Osteoblast (primary cell): ENCODE measurements at regions not wholly inside any gene's neighbourhood (a gene's known extent, or its start where the extent isn't known, plus 50 kb on each side); places are given as distances from the start of the nearest gene placed in this dataset.

Experiments used
- DNase-seq: peaks from one replicate; pipeline ENCODE4 v3.0.0; 2011; ENCODE audit warnings: low spot score, mixed read lengths; ENCODE audit not compliant: insufficient read length; ENCODE audit errors: missing footprints
- H2AFZ ChIP-seq: 2 replicates; pipeline ENCODE4 v1.6.0; 2011; ENCODE audit warnings: mild to moderate bottlenecking, low read length
- H3K27ac ChIP-seq: 2 replicates; pipeline ENCODE4 v1.5.1; 2011; ENCODE audit warnings: mild to moderate bottlenecking, low read depth, low read length, moderate library complexity
- H3K27me3 ChIP-seq: 2 replicates; pipeline ENCODE4 v1.6.0; 2012; ENCODE audit warnings: mild to moderate bottlenecking, control low read depth, inconsistent platforms, low read length, moderate library complexity; ENCODE audit not compliant: insufficient read depth
- H3K36me3 ChIP-seq: 2 replicates; pipeline ENCODE4 v1.5.1; 2011; ENCODE audit warnings: mild to moderate bottlenecking, low read length, control low read depth, moderate library complexity; ENCODE audit not compliant: insufficient read depth
- H3K4me1 ChIP-seq: 2 replicates; pipeline ENCODE4 v1.5.1; 2011; ENCODE audit warnings: mild to moderate bottlenecking, low read length, control low read depth, moderate library complexity; ENCODE audit not compliant: insufficient read depth
- H3K4me2 ChIP-seq: 2 replicates; pipeline ENCODE4 v1.6.0; 2011; ENCODE audit warnings: mild to moderate bottlenecking, low read length; ENCODE audit not compliant: insufficient read depth
- H3K4me3 ChIP-seq: fragments of 200-600 bp; sonication (generic); 3 replicates; pipeline ENCODE4 v1.5.1; 2012; ENCODE audit warnings: mild to moderate bottlenecking, low read length, inconsistent platforms; ENCODE audit not compliant: insufficient read depth
- H3K79me2 ChIP-seq: 2 replicates; pipeline ENCODE4 v1.6.0; 2012; ENCODE audit warnings: mild to moderate bottlenecking, low read length, control low read depth, inconsistent platforms; ENCODE audit not compliant: insufficient read depth
- H3K9me3 ChIP-seq: 2 replicates; pipeline ENCODE4 v1.5.1; 2011; ENCODE audit warnings: low read depth, low read length, control low read depth
- H4K20me1 ChIP-seq: 2 replicates; pipeline ENCODE4 v1.6.0; 2012; ENCODE audit warnings: mild to moderate bottlenecking, low read length, control low read depth; ENCODE audit not compliant: insufficient read depth
- CTCF ChIP-seq: IDR thresholded peaks from 2 replicates; pipeline ENCODE4 v1.5.1; 2011; ENCODE audit warnings: mild to moderate bottlenecking, low read depth, low read length, moderate library complexity; ENCODE audit errors: extremely low read depth

DNA sequence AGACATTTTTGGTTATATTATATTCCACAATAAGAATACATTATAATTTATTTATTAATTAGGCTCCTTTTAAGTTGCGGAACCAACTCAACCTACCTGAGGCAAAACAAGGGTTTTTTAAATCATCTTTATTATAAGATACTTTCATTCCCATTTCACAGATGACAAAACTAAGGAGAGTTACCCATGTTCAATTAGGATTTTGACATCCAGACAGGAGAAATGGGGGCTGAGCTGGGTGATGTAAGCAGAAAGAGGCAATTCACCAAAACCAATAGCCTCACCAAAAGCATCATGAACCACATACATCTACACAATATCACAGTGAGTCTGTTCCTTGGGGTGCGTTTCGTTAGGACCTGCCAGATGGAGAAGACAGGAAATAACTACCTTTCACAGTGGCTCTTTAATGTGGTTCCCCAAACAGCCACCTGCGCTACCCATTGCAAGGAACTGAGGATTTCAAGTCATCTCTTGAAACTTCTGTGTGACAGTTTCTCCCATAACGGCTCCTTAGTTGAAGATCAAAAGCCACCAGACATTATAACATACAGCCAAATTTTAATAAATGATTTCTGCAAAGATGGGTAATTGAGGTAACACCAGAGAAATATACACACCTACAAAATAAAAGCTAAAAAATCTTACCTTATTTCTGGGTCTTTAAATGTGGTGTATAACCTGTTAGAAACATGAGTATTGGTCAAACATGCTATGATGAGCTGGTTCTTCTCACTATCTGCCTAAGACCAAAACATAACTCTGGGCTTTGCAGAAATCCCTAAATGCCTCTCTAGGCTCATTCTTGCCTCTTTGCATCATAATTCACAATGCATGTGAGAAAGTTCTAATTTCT, 190.6 kb upstream of the LEF1 start:
- no peaks in the 10 kb centered on the region for H3K27me3 ChIP-seq
- no peaks in the 10 kb centered on the region for H3K9me3 ChIP-seq
- TF ChIP-seq CTCF: no peak
- H3K27ac ChIP-seq: no peak overlapping the region
- H3K36me3 ChIP-seq: no peaks in the 10 kb centered on the region
- H3K79me2 ChIP-seq: no peaks in the 10 kb centered on the region
- H3K4me3 ChIP-seq: no peak overlapping the region
- H3K4me2 ChIP-seq: no peak overlapping the region
- no peaks in the 10 kb centered on the region for H4K20me1 ChIP-seq
- DNase-seq: no peak
- peaks cover 18% of the 10 kb centered on the region for H3K4me1 ChIP-seq
- no peak overlapping the region for H2AFZ ChIP-seq

- Histone ChIP-seq H3K4me3 (no peak overlapping the region), H3K79me2 (no peaks in the 10 kb centered on the region), H2AFZ (no peak overlapping the region), H3K4me2 (no peak overlapping the region), H3K4me1 (peaks cover 7% of the 10 kb centered on the region), H4K20me1 (no peaks in the 10 kb centered on the region), H3K36me3 (no peaks in the 10 kb centered on the region), H3K27me3 (no peaks in the 10 kb centered on the region), H3K27ac (no peak overlapping the region), H3K9me3 (no peaks in the 10 kb centered on the region)
- no peak for DNase-seq
- TF ChIP-seq CTCF: no peak
Observed at GRCh38 chr4:108355902-108356535, 187.3 kb upstream of the LEF1 start.

DNA sequence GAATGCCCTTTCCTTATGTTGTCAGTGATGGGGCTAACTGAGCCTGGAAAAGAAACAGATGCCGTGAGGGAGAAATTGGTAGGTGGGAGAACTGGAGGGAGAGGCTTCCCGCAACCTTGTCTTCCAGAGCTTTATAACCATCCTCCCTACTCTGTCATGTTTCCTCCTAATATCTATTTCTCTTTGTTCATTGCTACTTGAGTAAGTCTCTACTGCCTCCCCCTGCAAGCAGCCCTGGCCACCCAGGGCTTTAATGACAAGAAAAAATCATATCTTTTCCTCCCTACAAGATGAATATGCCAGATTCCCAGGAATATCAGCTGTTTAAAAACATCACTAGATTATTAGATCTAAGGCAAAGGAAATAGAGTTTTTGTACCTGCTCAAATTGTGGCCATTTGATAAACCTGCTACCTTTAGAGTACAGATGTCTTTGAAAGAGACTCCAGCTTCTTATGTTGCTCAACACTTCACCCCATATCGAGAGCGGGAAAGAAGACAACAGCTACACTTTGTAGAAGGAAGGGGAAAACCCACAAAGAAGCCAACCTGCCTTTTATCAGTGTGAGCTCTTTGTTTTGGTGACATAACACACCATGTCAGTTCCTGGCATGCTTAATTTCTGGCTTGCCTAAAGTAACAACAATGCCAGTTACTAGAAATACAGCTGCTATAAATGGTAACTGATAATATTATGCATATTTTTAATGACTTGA, 186.6 kb upstream of the LEF1 start:
- TF ChIP-seq CTCF: no peak
- DNase-seq: no peak
- Histone ChIP-seq H3K27ac (no peak overlapping the region), H3K79me2 (no peaks in the 10 kb centered on the region), H3K4me3 (no peak overlapping the region), H3K9me3 (no peaks in the 10 kb centered on the region), H3K4me1 (peaks cover 1% of the 10 kb centered on the region), H3K36me3 (no peaks in the 10 kb centered on the region), H2AFZ (no peak overlapping the region), H4K20me1 (no peaks in the 10 kb centered on the region), H3K4me2 (no peak overlapping the region), H3K27me3 (no peaks in the 10 kb centered on the region)
